HG02852 (cell line): ENCODE measurements at regions not wholly inside any gene's neighbourhood (a gene's known extent, or its start where the extent isn't known, plus 50 kb on each side); places are given as distances from the start of the nearest gene placed in this dataset.
"Not testable (repeated sequence)": the region's sequence is repeated elsewhere in the genome, so short reads cannot be mapped to it uniquely, and the experiment has no call there.

Experiments used
- ATAC-seq: cut with Tn5 transposase; IDR thresholded peaks from one replicate; pipeline ENCODE4 v1.9.1; 2021; ENCODE audit warnings: mild to moderate bottlenecking, moderate library complexity; ENCODE audit not compliant: unreplicated experiment

DNA sequence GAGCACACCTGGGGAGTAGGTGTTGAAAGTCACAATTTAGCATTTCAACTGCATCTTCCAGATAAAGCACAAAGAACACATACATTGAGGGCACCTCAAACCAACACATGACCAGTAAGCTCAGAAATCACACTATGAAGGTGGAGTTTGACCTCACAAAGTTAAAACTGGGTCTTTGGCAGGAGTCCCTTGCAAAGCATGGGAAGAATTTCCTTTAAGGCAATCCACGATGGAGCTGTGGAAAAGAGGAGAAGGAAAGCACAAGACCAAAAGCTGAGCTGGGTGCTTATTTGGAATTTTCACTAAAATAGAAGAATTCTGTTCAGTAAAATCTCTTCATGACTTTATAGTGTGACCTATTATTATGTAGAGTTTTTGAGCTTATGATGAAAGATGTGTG is 212.9 kb upstream of the APCDD1 start:
- ATAC-seq: no peak

DNA sequence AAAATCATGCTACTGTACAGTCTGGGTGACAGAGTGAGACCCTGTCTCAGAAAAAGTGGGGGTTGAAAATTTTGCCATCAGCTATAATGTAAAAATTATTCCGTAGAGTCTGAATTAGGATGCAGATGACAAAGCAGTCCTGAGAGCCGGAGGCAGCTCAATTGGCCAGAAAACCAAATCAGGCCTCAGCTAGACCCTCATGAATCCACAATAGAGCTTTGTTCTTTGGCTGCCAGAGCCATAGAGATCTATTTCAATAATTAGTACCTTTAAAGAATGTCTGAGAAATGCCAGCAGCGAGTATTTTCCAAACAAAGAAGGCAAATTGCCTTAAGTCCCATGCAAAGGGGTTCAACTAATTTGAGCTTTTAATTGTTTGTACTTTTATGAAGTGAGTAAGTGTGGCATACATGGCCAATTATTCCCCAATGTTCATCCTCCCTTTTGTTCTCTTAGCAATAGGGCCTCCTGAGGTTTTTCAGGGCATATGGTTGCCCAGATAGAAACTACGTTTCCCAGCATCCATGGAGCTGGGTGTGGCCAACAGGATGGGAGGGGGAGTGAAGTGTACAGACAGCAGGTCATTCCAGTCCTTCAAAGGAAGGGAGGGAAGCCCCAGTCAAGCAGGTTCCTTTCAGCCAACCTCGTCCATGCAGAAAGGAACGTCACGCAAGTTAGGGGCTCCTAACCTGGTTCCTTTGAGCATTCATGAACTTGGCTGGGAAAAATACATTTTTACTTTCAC is 211.3 kb upstream of the APCDD1 start:
- no peak for ATAC-seq

DNA sequence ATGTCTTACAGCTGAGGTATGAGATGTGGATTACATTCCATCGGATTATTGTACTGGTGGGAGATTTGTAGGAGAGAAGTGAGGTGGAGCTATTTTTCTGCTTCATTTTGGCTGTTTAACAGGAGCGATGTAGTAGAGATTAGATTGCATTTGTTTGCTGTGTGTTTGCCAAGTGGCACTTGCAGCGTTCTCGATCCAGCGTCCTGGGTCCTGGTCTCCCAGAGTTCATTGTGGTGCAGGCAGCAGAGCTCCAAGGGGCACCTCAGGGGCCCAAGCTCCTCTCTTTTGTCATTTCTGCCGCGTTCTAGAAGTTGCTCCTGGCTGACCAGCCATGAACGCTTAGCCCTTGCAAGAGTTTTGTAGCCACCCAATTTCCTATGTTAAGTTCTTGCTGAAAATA is 210.1 kb upstream of the APCDD1 start:
- ATAC-seq: no peak

DNA sequence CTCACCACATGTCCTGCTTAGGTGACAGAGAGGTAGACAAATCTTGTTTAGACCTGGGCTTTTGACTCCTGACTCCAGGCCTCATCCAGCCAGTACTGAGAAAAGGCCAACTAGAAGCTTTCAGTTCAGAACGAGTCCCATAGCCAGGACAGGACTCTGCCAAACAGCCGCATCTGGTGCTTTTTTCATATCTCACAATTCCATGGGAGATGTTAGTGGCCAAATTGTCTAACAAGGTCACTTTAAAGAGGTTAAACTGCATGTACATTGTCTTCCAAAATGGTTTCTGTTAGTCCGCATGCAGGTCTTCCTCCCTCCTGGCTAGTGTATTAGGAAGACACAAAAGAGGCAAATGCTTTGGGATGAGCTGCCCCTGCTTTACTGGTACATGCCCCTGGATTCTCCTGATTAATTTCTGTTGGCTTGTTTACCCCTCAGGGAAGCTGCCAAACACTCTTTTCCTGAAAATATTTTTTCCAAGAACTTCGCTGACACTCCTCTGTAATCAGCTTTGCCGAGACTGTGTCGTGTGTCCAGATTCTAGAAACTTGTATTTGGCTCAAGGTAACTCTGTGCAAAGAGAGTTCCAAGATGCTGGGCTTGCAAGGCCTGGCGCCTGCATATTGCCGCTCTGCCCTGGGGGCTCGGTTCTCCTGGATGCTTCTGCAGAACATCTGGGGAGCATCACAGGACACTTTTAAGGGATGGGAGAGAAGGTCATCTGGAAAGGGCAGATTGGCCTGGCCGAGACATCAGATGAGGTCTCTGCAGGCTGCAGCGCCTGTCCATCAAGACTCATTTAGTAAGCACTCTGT is 209.2 kb upstream of the APCDD1 start:
- ATAC-seq: no peak

DNA sequence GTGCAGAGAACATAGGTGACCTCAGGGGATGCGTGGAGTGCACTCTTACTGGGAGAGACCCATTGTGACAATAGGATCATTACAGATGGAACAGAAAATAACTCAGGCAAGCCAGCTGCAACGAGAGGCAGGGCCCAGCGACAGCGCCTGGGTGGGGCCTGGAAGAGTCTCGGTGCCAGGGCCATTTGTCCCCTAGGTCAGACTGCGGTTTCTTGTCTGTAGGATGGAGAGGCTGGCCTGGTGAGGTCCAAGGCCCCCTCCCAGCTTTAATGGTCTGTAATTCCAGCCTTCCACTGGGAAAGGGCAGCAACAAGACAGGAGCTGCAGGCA is 208.6 kb upstream of the APCDD1 start:
- ATAC-seq: no peak

DNA sequence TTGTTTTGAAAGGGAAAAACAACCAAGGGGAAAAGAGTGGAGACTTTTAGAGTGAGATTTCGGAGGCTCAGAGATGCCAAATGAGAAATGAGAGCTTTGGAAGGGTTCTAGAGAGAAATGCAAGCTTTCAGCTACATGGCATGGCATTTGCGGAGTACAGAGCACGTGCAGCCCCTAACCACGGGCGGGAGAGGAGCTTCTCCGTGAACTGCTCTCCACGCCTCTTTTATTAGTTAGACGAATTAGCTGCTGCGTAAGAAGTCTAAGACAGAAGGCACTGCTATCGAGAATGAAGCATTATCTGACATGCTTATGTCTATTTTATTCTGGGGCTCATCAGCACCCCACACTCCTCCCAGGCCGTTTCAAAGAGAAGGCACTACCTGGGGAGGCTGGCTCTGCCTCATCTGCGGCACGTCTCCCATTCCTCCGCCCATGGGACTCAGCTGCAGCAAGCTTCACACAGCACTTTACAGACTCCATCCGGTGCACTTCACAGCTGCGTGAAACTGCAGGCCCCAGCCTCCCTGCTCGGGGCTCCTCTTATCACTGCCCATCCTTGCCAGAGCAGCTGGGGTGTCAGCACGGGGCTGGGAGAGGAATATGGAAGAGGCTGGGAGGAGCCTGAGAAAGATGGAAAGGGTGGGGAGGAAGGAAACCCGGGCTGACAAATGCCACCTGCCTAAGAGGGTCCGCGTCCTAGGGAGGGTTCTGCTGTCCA is 207.3 kb upstream of the APCDD1 start:
- no peak for ATAC-seq

DNA sequence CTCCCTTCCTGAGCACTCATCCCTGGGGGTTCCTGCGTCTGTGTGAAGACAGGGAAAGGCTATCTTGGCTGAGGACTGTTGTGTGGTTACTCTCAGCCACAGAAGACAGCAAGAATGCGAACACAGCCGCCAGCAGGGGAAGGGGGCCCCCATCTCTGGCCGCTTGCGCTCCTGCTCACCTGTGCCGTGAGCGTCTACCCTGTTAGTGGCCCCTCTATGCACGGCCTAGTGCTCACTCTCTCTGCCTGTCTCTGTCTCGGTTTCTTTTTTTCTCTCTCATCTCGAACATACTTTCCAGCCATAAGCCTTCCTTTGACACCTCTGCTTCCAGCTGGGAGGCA is 206.7 kb upstream of the APCDD1 start:
- no peak for ATAC-seq

DNA sequence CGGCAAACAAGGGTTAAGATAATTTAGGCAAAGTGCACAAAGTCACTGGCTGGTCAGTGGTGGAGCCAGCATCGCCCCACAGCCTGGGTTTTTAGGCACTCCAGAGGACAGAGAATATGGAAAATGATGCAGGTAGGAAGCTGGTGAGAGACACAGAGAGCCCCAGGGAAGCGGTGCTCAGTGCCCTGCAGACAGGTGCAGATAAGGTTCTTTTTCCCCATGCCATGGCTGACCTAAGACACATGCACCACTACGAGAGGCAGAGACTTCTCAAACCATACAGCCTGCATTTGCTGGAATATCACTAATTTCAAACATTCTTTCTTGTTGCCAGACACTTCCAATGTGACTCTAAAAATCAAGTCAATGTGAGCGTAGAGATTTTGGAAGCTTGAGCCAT is 205.7 kb upstream of the APCDD1 start:
- ATAC-seq: no peak

DNA sequence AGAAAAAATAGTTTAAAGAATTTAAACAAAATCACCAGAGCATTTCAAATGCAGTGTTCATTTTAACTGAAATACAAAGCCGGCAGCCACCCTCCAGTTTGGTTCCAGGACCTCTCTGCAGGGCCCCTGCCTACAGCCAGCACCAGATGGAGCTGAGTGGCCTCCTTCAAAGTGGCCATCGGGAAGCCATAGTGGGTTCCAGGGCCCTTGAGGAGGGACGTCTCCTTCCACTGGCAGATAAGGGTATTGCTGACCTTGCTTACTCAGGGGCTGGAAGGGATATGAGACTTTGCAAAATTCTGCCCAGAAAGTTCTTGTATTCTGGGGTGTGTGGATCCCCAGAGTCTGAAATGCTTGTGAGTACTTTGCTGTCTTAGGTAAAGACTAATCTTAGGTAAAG is 205.2 kb upstream of the APCDD1 start:
- ATAC-seq: no peak

DNA sequence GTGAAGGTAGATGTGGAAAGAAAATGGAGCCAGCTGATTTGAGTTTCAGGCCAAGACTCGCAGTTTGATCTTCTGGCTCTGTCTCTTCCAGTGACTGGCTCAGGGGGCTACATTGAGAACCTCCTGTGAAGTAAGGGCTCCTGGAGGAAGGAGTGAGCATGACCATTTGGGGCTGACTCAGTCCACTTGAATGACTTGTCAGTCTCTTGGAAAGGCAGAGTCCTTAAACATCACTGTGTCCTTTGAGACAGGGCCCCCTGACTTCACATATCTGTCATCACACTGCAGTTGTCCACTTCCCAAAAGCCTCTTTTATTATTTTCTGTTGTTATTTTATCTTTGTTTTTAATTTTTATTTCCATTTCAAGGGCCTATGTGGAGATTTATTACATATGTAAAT is 204.6 kb upstream of the APCDD1 start:
- ATAC-seq: no peak

DNA sequence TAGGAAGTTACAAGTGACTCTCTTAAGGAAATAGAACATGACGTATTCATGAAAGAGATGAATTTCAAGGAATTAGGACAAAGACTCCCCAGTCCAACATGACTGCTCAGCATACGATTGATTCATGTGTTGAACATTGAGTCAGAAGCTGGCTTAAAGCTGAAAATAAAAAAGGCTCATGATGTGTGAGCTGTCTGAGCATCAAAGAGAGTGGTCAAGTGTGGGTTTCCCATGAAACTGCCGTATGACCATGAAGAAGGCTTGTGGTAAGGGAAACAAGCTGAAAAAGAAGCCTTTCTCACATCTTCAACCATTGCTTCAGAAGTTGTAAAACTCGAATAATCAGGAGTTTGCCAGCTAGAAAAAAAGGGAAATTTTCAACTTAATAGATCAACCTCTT is 201.9 kb upstream of the APCDD1 start:
- ATAC-seq: no peak

DNA sequence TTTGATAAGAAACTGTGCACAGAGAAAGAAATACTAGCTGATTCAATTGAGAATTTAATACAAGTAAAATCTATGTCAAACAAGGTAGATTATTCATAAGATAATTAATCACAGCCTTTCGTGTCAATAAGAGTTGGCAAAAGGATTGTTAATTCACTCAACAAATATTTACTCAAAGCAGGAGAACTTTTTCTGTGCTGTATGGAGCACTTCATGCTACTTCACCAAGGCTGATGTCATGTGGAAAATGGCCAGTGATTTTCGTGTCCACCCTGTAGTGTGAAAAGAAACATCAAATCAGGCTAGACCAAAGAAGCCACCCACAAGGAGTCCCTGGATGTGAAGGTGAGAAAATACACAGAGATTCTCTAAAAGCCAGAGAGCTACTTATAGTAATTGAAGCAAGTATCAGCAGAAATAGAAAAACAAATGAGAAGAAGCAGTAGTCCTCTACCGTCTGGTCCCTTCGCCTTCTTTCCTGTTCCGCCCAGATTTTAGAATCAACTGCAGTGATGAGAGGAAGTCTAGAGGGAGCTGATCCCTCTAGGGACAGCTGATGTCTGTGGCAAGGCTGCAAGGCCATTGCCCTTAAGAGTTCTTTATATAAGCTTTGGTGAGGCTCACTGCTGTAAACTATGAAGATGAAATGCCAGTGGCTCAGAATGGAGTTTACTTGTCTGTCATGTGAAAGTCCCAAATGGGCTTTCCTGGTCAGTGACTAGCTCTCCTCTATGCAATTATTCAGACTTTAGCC is 201.3 kb upstream of the APCDD1 start:
- no peak for ATAC-seq

DNA sequence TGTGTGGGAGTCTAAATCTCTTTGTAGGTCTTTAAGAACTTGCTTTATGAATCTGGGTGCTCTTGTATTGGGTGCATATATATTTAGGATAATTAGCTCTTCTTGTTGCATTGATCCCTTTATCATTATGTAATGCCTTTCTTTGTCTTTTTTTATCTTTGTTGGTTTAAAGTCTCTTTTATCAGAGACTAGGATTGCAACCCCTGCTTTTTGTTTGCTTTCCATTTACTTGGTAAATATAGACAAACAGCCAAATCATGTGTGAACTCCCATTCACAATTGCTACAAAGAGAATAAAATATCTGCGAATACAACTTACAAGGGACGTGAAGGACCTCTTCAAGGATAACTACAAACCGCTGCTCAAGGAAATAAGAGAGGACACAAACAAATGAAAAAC is 198.2 kb upstream of the APCDD1 start:
- ATAC-seq: not testable (repeated sequence)

DNA sequence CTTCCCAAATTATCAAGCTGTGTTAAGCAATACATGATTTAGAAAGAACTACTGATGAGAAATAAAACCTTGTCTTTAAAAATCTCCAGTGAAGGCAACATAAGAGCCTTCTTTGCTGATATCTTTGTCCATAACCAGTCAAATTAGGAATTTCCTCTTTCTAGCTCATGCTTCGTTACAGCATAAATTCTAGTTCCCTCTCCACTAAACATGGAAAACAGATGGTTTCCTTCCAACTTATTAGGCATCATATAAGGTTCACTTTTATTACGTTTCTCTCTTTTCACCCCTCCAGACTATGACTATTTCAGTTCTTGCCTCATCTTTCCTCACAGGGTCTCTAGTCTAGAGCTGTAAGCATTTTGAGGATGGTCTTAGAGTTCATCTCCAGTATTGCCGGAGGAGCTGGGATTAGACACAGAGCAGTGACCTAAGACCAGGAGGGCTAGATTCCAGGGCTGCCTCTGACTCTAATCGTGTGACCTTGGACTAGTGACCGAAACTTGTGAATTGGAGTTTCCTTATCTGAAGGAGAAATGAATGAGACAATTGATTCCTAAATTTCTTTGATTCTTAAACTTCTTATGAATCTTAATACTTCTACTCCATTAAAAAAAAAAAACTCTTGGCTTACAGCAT is 195.5 kb upstream of the APCDD1 start:
- no peak for ATAC-seq

DNA sequence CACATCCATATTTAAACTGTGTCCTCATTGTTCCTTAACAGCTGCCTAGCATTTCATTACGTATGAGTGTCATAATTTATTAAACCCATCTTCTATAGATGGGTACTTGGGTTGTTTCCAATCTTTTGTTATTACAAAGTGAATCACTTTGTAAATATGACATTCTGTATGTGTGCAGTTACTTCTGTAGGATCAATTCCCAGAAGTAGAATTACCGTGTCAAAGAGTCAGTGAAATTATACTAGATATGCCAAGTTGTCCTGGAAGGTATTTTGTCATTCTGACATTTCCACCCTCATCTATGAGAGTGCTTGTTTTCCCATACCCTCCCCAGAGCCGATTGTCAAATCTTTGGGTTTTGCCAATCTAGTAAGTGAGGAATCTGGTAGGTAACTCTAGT is 194.5 kb upstream of the APCDD1 start:
- ATAC-seq: no peak

DNA sequence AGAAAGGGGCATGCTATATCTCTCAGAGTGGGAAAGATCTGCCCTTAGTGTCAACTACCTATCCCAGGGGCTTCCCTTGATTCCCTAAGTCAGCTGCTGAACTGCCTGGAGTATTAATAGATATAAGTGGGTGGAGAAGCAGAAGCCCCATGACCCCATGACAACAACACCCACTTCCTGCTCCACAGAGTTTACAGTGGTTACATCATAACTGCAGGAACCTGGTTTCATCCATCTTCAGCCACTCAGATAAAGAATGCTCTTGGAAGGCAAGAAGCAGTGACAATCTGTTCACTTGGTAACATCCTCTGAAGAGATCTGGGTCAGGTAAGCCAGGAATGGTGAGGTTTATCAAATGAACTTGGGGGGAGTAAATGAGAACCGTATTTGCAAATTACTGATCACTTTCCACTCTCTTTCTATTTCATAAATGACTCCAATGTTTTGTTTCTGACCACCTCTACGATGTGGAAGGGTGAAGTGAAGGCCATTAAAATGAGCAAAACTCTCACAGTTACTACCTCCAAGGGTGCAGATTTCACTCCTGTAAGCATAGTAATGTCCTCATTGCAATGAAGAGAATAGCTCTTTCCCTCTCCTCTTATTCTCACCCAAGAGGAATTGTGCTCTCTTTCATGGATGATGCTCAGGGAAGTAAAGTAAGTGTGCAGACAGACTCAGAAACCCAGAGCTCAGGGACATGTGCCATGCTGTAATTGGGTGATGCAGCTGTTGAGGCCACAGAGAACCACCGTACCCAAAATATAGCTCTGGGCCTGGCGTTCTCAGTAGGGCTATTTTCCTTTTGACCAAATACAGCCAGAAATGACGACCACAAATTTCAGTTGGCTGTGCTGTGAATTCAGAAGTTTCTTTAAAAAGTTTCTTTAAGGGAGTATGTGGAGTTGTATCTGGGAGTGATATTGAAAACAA is 192.8 kb upstream of the APCDD1 start:
- no peak for ATAC-seq

DNA sequence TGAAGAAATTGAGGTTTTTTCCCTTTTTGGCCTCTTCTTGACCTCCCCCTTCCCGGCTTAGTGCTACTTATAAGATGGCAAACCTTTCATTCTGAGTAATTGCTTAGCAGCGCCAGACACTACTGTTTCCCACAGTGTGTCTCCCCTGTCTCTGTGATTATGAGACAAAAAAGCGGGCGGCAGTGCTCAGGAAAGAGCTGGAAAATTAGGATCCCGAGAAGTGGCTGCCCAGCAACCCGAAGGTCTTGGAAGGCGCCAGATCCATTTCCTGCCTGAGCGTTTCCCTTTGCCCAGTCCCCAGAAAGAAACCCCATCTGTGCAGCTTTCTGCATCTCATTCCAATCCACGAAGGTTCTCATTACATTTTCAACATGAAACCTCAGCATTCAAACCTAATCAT is 191.9 kb upstream of the APCDD1 start:
- no peak for ATAC-seq

DNA sequence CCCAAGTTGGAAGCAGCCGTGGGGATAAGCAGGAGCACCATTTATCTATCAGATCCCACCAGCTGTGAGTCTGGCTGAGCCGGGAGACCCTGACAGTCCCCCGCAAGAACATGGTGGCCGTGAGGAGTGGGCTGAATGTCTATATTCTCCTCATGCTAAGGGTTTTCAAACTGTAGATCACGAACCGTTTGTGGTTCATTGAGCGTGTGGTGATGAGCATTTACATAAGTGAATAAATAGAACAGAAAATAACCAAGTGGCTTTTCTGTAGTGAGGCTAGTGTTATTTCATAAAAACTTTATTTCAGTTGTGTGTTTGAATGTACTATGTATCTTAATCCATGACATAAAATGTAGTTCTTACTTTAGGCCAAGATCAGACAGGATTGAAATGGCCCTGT is 190.2 kb upstream of the APCDD1 start:
- ATAC-seq: no peak

DNA sequence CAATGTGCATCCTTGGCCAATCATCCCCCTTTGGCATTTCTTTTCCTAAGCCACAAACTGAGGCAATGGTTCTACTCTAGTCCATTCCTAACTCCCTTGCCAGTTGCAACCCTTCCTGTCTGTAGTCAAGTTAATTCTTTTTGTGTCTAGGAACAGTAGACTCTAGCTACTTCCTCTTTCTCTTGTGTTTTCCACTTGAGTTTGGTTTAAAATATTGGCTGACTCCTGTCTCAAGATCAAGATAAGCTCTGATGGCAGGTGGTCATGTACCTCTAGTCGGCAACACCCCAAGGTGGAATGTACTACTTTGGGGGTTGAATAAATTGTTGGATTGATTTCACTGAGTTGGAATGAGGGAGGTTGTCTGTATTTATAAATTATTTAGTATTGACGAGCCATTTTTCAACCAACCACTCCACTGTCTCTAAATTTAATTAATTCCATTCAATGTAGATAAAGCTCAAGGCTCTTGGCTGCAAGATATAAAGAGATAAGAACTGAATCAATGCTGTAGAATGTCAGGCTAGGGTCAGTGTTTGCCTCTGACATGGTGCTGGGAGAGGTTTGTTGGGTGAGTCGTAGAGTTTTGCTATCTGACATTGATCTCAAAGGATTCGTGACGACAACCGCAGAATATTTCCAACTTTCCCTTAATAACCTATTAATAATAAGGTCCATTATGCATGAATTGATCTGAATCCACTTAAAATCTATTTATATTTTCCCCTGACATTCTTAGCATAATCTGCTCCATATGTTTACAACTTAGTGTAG is 188.7 kb upstream of the APCDD1 start:
- no peak for ATAC-seq
